RWPE2 (cell line): ENCODE measurements at regions not wholly inside any gene's neighbourhood (a gene's known extent, or its start where the extent isn't known, plus 50 kb on each side); places are given as distances from the start of the nearest gene placed in this dataset.

Experiments used
- ATAC-seq: fragments of 200-7000 bp; cut with Tn5 transposase; 3 replicates; pipeline ENCODE4 v1.9.1; 2021; ENCODE audit warnings: low read depth
- DNase-seq: peaks from one replicate; pipeline ENCODE4 v3.0.0-alpha.2; 2020; ENCODE audit warnings: low spot score
- H3K27ac ChIP-seq: fragments of 450-650 bp; 2 replicates; pipeline ENCODE4 v1.5.1; 2017; ENCODE audit warnings: mild to moderate bottlenecking; ENCODE audit not compliant: poor library complexity, severe bottlenecking
- H3K27me3 ChIP-seq: fragments of 250-450 bp; sonication (Bioruptor Pico); 2 replicates; pipeline ENCODE4 v1.5.1; 2021; ENCODE audit warnings: mild to moderate bottlenecking, moderate library complexity; ENCODE audit not compliant: insufficient read depth, poor library complexity, severe bottlenecking
- H3K36me3 ChIP-seq: fragments of 250-450 bp; sonication (Bioruptor Pico); 2 replicates; pipeline ENCODE4 v1.5.1; 2020; ENCODE audit warnings: low read depth, mild to moderate bottlenecking, moderate library complexity
- H3K4me1 ChIP-seq: fragments of 250-450 bp; sonication (Bioruptor Pico); 2 replicates; pipeline ENCODE4 v1.5.1; 2021; ENCODE audit warnings: mild to moderate bottlenecking, moderate library complexity; ENCODE audit not compliant: insufficient read depth, poor library complexity, severe bottlenecking
- H3K4me3 ChIP-seq: fragments of 250-450 bp; sonication (Bioruptor Pico); 2 replicates; pipeline ENCODE4 v1.5.1; 2021; ENCODE audit warnings: mild to moderate bottlenecking, moderate library complexity; ENCODE audit not compliant: severe bottlenecking
- H3K9me3 ChIP-seq: fragments of 250-450 bp; sonication (Bioruptor Pico); 2 replicates; pipeline ENCODE4 v1.5.1; 2021; ENCODE audit warnings: mild to moderate bottlenecking, moderate library complexity; ENCODE audit not compliant: severe bottlenecking
- TF ChIP-seq, protein P1 (sequence below): fragments of 450-650 bp; IDR thresholded peaks from one replicate; pipeline ENCODE4 v1.5.1; 2017; ENCODE audit warnings: mild to moderate bottlenecking, moderate library complexity; ENCODE audit not compliant: poor library complexity, severe bottlenecking

DNA sequence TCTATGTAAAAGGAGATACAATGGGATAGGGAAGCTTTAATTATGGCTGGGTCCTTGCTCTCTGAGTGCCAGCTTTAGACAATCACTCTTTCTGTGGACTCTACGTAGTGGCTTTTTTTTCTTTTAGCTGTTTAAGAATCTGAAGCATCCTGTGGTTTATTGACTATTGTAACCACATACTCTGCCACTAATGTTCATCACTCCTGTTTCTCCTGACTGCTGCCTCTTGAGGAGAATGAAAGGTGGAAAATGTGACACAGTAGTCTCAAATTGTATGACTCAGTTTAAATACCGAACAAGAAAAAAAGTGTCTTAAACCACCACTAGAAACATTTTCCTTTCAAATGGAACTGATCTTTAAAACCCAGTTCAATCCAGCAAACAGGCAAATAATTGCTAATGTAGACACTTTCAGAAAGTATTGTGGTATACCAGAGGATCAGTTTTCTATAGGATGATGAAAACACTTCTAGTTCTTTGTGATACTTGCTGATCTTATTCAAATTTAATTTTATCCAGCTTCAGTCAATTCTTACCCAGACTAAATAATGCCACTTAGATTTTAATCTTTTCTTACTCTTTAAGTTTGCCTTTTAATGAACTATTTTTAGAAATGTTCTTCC, 302.7 kb upstream of the PMFBP1 start:
- ATAC-seq (peak; percentile 63; the same call in 2 of the 3 replicates), DNase-seq (no peak)
- Histone ChIP-seq H3K9me3 (no peaks in the 10 kb centered on the region), H3K27me3 (no peaks in the 10 kb centered on the region), H3K4me3 (no peak overlapping the region), H3K36me3 (no peaks in the 10 kb centered on the region), H3K4me1 (no peaks in the 10 kb centered on the region), H3K27ac (no peak overlapping the region)
- TF ChIP-seq, protein P1, sequence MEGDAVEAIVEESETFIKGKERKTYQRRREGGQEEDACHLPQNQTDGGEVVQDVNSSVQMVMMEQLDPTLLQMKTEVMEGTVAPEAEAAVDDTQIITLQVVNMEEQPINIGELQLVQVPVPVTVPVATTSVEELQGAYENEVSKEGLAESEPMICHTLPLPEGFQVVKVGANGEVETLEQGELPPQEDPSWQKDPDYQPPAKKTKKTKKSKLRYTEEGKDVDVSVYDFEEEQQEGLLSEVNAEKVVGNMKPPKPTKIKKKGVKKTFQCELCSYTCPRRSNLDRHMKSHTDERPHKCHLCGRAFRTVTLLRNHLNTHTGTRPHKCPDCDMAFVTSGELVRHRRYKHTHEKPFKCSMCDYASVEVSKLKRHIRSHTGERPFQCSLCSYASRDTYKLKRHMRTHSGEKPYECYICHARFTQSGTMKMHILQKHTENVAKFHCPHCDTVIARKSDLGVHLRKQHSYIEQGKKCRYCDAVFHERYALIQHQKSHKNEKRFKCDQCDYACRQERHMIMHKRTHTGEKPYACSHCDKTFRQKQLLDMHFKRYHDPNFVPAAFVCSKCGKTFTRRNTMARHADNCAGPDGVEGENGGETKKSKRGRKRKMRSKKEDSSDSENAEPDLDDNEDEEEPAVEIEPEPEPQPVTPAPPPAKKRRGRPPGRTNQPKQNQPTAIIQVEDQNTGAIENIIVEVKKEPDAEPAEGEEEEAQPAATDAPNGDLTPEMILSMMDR, result no peak

DNA sequence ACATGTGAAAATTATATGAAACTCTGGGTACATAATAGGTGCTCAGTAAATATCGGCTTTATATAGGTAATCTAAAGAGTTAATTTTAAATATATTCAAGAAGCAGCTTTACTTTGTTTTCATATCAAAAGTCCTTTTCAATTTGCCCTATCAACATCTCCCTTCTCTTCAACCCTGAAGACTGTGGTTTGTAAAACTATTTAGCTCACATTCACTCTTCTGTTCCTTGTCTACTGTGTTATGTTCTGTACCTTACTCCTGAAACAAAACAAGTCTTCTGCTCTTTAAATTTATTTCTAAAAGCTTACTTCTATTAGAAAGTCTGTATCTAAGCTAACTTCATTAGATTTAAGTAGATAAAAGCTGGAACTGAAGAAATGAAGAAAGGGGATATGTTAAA, 301.7 kb upstream of the PMFBP1 start:
- H3K27me3 ChIP-seq, result no peaks in the 10 kb centered on the region
- H3K9me3 ChIP-seq, result no peaks in the 10 kb centered on the region
- DNase-seq (no peak), ATAC-seq (no peak)
- no peaks in the 10 kb centered on the region for H3K4me1 ChIP-seq
- H3K4me3 ChIP-seq, result no peak overlapping the region
- no peak overlapping the region for H3K27ac ChIP-seq
- TF ChIP-seq, protein P1, result no peak
- no peaks in the 10 kb centered on the region for H3K36me3 ChIP-seq

GRCh38 chr16:72471317-72471924, 299.5 kb upstream of the PMFBP1 start:
- no peak overlapping the region for H3K27ac ChIP-seq
- no peak for ATAC-seq
- H3K36me3 ChIP-seq, result no peaks in the 10 kb centered on the region
- no peaks in the 10 kb centered on the region for H3K9me3 ChIP-seq
- H3K4me3 ChIP-seq, result no peak overlapping the region
- no peaks in the 10 kb centered on the region for H3K4me1 ChIP-seq
- TF ChIP-seq, protein P1, result no peak
- DNase-seq, result no peak
- no peaks in the 10 kb centered on the region for H3K27me3 ChIP-seq

DNA sequence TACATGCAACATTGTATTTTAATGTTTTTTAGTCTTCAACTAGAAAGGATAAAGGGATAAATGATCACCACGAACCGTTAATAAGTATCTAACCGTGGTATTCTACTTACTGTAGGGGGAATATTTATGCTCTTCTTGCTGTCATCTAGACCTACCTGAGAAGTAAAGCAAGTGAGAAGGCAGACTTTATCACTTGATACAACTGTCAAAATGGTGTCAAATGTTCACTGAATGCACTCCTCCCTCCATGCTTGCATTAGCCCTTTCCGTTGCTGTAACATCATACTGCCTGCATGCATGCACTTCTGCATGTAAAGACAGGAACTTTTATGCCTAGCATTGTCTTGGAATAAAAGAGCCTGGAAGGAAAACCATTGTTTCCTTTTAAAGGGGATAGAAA, 298.6 kb upstream of the PMFBP1 start:
- no peaks in the 10 kb centered on the region for H3K27me3 ChIP-seq
- ATAC-seq (no peak), DNase-seq (no peak)
- TF ChIP-seq, protein P1, result no peak
- H3K36me3 ChIP-seq, result no peaks in the 10 kb centered on the region
- H3K4me1 ChIP-seq, result no peaks in the 10 kb centered on the region
- H3K27ac ChIP-seq, result no peak overlapping the region
- no peak overlapping the region for H3K4me3 ChIP-seq
- H3K9me3 ChIP-seq, result no peaks in the 10 kb centered on the region

DNA sequence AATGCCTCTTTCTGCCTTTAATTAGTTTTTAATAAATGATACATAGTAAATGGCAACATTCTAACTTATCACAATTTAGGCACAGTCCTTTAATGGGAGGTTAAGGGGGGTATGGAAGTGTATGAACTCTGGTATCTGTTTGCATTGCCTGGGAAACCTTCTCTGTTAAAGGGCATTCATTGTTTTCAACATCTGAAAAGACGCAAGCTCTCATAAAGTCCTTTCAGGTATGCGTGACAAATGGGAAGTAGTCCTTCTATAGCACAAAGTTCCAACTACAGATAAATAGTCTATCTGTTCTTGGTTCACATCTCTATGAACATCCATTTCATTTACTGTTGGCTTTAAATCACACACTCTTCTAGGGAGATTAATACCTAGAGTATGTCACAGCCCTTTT, 298.0 kb upstream of the PMFBP1 start:
- no peak overlapping the region for H3K4me3 ChIP-seq
- DNase-seq (no peak), ATAC-seq (no peak)
- TF ChIP-seq, protein P1, result no peak
- H3K27me3 ChIP-seq, result no peaks in the 10 kb centered on the region
- no peaks in the 10 kb centered on the region for H3K36me3 ChIP-seq
- H3K9me3 ChIP-seq, result no peaks in the 10 kb centered on the region
- no peak overlapping the region for H3K27ac ChIP-seq
- no peaks in the 10 kb centered on the region for H3K4me1 ChIP-seq
